ENCODE measurements at regions not wholly inside any gene's neighbourhood (a gene's known extent, or its start where the extent isn't known, plus 50 kb on each side); places are given as distances from the start of the nearest gene placed in this dataset.

DNA sequence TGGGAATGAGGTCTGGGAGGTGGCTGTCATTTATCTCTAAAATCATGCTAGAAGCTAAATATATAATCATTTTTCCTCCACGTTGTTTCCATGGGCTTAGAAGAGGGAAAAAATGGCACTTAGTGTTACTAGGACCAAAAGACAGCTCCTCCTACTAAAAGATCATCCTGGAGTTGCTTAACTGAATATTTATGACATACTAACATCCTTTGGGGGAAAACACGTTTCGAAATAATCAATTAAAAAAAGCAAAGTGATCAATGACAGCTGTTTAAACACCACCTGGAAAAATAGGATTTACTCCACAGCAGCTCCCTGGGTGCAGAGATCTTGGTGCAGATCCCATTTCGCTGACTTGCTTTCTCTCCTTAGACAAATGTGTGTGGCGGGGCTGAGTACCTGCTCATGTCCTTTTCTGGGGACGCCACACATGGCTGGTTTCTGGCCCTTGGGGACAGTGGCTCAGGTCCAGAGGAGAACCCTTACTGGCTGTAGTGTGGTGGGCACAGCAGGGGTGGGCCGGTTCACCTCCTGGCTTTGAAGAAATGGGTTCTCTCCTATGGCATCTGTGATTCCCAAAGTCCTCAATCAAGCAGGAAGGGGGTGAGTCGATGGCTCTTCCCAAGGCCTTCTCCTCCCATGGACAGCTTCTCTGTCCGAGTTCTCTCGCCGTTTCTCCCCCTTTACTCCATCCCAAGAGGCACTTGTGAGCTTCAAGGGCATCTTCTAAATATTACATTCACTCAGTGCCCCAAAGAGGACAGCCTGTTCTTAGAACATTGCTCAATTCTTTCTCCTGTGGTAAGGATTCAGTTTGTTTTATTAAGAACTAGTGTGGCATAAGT lies 156.4 kb upstream of the KLF14 start:
- no peak for DNase-seq
- TF ChIP-seq, protein P1, sequence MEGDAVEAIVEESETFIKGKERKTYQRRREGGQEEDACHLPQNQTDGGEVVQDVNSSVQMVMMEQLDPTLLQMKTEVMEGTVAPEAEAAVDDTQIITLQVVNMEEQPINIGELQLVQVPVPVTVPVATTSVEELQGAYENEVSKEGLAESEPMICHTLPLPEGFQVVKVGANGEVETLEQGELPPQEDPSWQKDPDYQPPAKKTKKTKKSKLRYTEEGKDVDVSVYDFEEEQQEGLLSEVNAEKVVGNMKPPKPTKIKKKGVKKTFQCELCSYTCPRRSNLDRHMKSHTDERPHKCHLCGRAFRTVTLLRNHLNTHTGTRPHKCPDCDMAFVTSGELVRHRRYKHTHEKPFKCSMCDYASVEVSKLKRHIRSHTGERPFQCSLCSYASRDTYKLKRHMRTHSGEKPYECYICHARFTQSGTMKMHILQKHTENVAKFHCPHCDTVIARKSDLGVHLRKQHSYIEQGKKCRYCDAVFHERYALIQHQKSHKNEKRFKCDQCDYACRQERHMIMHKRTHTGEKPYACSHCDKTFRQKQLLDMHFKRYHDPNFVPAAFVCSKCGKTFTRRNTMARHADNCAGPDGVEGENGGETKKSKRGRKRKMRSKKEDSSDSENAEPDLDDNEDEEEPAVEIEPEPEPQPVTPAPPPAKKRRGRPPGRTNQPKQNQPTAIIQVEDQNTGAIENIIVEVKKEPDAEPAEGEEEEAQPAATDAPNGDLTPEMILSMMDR (IDR thresholded peaks at IDR 0.05; ENCODE audit: insufficient read depth in 1 of 2, low read depth in 1 of 2, low read length in 1 of 2, severe bottlenecking in 1 of 2, unreplicated experiment in 1 of 2): no peak
- Mint-ChIP-seq H3K4me3 (ENCODE audit: unreplicated experiment) (no peak overlapping the region), H3K27me3 (ENCODE audit: insufficient read depth, unreplicated experiment) (no peaks in the 10 kb centered on the region), H3K4me1 (ENCODE audit: low read depth, unreplicated experiment) (peaks cover 15% of the 10 kb centered on the region), H3K36me3 (ENCODE audit: insufficient read depth, unreplicated experiment) (peaks cover 23% of the 10 kb centered on the region), H3K9me3 (ENCODE audit: unreplicated experiment) (no peaks in the 10 kb centered on the region), H3K27ac (ENCODE audit: unreplicated experiment) (no peak overlapping the region)
- Histone ChIP-seq H3K36me3 (ENCODE audit: control insufficient read depth, insufficient read depth, low read length) (no peaks in the 10 kb centered on the region), H3K9me3 (no peaks in the 10 kb centered on the region), H3K4me1 (peaks cover 6% of the 10 kb centered on the region), H3K4me3 (ENCODE audit: low read depth, low read length) (no peak overlapping the region), H3K27me3 (replicated peaks; ENCODE audit: control insufficient read depth, insufficient read depth, low read length) (no peaks in the 10 kb centered on the region)
- ChIA-PET CTCF (no interaction called here), POLR2A (no interaction called here)
- intact Hi-C loops (cut with micrococcal nuclease; ENCODE audit: unreplicated experiment): no loop called here
- no TSS peak for BruUV-seq (replicated peaks)

- ChIA-PET CTCF (no interaction called here), POLR2A (no interaction called here)
- Histone ChIP-seq H3K4me1 (peaks cover 6% of the 10 kb centered on the region), H3K4me3 (ENCODE audit: low read depth, low read length) (no peak overlapping the region), H3K27me3 (replicated peaks; ENCODE audit: control insufficient read depth, insufficient read depth, low read length) (no peaks in the 10 kb centered on the region), H3K9me3 (no peaks in the 10 kb centered on the region), H3K36me3 (ENCODE audit: control insufficient read depth, insufficient read depth, low read length) (no peaks in the 10 kb centered on the region)
- TF ChIP-seq, protein P1 (IDR thresholded peaks at IDR 0.05; ENCODE audit: insufficient read depth in 1 of 2, low read depth in 1 of 2, low read length in 1 of 2, severe bottlenecking in 1 of 2, unreplicated experiment in 1 of 2): no peak
- BruUV-seq (replicated peaks): no TSS peak
- intact Hi-C loops (cut with micrococcal nuclease; ENCODE audit: unreplicated experiment): no loop called here
- Mint-ChIP-seq H3K4me1 (ENCODE audit: low read depth, unreplicated experiment) (peaks cover 15% of the 10 kb centered on the region), H3K27ac (ENCODE audit: unreplicated experiment) (no peak overlapping the region), H3K9me3 (ENCODE audit: unreplicated experiment) (no peaks in the 10 kb centered on the region), H3K4me3 (ENCODE audit: unreplicated experiment) (no peak overlapping the region), H3K27me3 (ENCODE audit: insufficient read depth, unreplicated experiment) (no peaks in the 10 kb centered on the region), H3K36me3 (ENCODE audit: insufficient read depth, unreplicated experiment) (peaks cover 30% of the 10 kb centered on the region)
- DNase-seq: no peak
These were observed 157.5 kb upstream of the KLF14 start for GRCh38 chr7:130891254-130892094.

GRCh38 chr7:130893441-130893894 lies 159.5 kb upstream of the KLF14 start:
- intact Hi-C loops (cut with micrococcal nuclease; ENCODE audit: unreplicated experiment): no loop called here
- Histone ChIP-seq H3K9me3 (no peaks in the 10 kb centered on the region), H3K4me1 (peaks cover 17% of the 10 kb centered on the region; the same call in 1 of the 2 replicates), H3K4me3 (ENCODE audit: low read depth, low read length) (no peak overlapping the region), H3K36me3 (ENCODE audit: control insufficient read depth, insufficient read depth, low read length) (no peaks in the 10 kb centered on the region), H3K27me3 (replicated peaks; ENCODE audit: control insufficient read depth, insufficient read depth, low read length) (no peaks in the 10 kb centered on the region)
- no TSS peak for BruUV-seq (replicated peaks)
- ChIA-PET POLR2A (no interaction called here), CTCF (interaction anchor here (0.7 kb wide), 1 partner anchor 147 kb away, joined by 5 read pairs; no protein-coding TSS in a partner anchor)
- H3K9me3 Mint-ChIP-seq (ENCODE audit: unreplicated experiment): no peaks in the 10 kb centered on the region
- peaks cover 12% of the 10 kb centered on the region for H3K4me1 Mint-ChIP-seq (ENCODE audit: low read depth, unreplicated experiment)
- H3K36me3 Mint-ChIP-seq (ENCODE audit: insufficient read depth, unreplicated experiment): peaks cover 39% of the 10 kb centered on the region
- no peak for DNase-seq
- TF ChIP-seq, protein P1 (IDR thresholded peaks at IDR 0.05; ENCODE audit: insufficient read depth in 1 of 2, low read depth in 1 of 2, low read length in 1 of 2, severe bottlenecking in 1 of 2, unreplicated experiment in 1 of 2): no peak
- H3K27ac Mint-ChIP-seq (ENCODE audit: unreplicated experiment): peak overlapping the region; percentile 22
- H3K27me3 Mint-ChIP-seq (ENCODE audit: insufficient read depth, unreplicated experiment): no peaks in the 10 kb centered on the region
- H3K4me3 Mint-ChIP-seq (ENCODE audit: unreplicated experiment): no peak overlapping the region
